ENCODE measurements at regions not wholly inside any gene's neighbourhood (a gene's known extent, or its start where the extent isn't known, plus 50 kb on each side); places are given as distances from the start of the nearest gene placed in this dataset.

DNA sequence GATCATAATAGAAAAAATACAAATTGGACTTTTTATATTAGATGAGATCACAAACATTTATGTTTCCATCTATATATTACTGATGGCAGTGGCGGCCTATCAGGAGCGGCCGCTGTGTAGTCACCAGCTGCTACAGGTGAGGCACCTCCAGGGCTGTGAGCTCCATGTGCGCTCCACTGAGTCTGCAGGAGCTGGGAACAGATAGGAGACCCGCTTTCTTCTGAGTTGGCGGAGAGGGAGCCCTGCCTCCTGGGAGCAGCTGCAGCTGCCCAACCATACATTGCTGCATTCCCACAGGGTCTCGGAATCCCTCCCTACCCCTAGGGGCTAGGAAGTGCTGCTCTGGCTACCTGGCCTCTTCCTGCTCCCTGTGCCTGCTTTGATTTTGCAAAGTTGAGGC is 812.9 kb downstream of the PDHA2 start:
- H3K4me3 ChIP-seq (ENCODE audit: low read length) = no peak overlapping the region
- H3K9me3 ChIP-seq (ENCODE audit: control insufficient read depth, low read depth, low read length) = peaks cover 8% of the 10 kb centered on the region
- H3K36me3 ChIP-seq (ENCODE audit: control insufficient read depth, low read depth, low read length) = no peaks in the 10 kb centered on the region
- no peaks in the 10 kb centered on the region for H3K4me1 ChIP-seq (ENCODE audit: control insufficient read depth, low read depth, low read length)
- no peak overlapping the region for H3K27ac ChIP-seq (ENCODE audit: low read length)
- H3K9ac ChIP-seq (ENCODE audit: low read length) = no peak overlapping the region
- H3K27me3 ChIP-seq (ENCODE audit: control insufficient read depth, insufficient read depth, low read length) = no peaks in the 10 kb centered on the region

DNA sequence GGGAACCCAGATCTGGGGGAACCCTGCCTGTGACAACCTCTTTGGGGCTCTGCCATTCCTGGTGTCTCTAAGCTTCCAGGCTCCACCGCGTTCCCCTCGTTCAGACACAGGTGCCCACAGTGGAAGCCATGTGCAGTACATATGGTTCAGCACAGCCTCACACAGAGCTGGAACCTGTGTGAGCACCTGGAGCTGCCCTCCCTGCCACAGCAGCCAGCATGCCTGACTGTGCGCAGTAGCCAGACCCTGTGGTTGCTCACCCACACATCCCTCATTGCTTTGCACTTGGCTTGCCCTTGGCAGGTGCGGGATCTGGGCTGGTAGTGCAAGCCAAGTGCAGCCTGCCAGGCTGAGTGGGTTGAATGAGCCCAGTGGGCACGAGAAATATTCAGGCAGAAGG is 814.2 kb downstream of the PDHA2 start:
- no peaks in the 10 kb centered on the region for H3K36me3 ChIP-seq (ENCODE audit: control insufficient read depth, low read depth, low read length)
- H3K4me3 ChIP-seq (ENCODE audit: low read length) = no peak overlapping the region
- H3K4me1 ChIP-seq (ENCODE audit: control insufficient read depth, low read depth, low read length) = no peaks in the 10 kb centered on the region
- no peak overlapping the region for H3K27ac ChIP-seq (ENCODE audit: low read length)
- no peak overlapping the region for H3K9ac ChIP-seq (ENCODE audit: low read length)
- H3K27me3 ChIP-seq (ENCODE audit: control insufficient read depth, insufficient read depth, low read length) = no peaks in the 10 kb centered on the region
- H3K9me3 ChIP-seq (ENCODE audit: control insufficient read depth, low read depth, low read length) = peaks cover 8% of the 10 kb centered on the region

DNA sequence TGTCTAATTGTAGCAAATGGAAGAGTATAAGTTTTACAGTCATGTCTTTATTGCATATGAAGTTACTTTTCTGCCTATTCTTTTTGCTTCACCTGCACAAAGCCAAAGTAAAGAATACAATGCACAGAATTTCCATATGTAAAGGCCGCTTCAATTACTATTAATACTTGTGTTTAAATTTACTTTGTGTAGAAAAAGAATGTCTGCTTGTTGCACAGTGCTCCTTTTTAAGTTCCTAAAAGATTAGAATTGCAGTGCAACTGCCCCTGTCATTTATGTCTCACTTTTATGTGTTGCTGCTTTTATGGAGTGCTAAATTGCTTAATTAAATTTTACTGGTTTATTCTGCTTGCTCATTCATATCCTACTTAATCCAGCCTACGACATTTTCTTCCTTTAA is 830.5 kb downstream of the PDHA2 start:
- no peak overlapping the region for H3K27ac ChIP-seq (ENCODE audit: low read length)
- no peak overlapping the region for H3K9ac ChIP-seq (ENCODE audit: low read length)
- H3K27me3 ChIP-seq (ENCODE audit: control insufficient read depth, insufficient read depth, low read length) = no peaks in the 10 kb centered on the region
- H3K4me3 ChIP-seq (ENCODE audit: low read length) = no peak overlapping the region
- no peaks in the 10 kb centered on the region for H3K36me3 ChIP-seq (ENCODE audit: control insufficient read depth, low read depth, low read length)
- H3K4me1 ChIP-seq (ENCODE audit: control insufficient read depth, low read depth, low read length) = no peaks in the 10 kb centered on the region
- H3K9me3 ChIP-seq (ENCODE audit: control insufficient read depth, low read depth, low read length) = no peaks in the 10 kb centered on the region

DNA sequence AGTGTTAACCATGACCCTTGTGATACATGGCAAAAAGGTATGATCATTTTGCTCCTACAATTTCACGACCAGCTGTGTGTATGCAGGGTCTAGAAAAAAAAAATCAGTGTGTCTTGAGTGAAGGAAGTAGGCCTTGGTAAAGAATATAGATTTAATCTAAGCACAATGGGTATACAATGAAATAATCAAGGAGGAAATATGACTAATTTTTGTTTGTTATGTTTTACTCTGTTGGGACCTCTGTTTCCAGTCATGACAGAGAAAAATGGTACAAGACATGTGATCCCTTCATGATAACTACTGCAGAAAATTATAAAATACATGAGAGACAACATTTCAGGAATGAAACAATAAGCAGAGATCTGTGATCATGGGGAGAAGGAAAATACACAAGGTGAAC is 835.5 kb downstream of the PDHA2 start:
- Histone ChIP-seq H3K27ac (ENCODE audit: low read length) (no peak overlapping the region), H3K9me3 (ENCODE audit: control insufficient read depth, low read depth, low read length) (no peaks in the 10 kb centered on the region), H3K4me1 (ENCODE audit: control insufficient read depth, low read depth, low read length) (no peaks in the 10 kb centered on the region), H3K4me3 (ENCODE audit: low read length) (no peak overlapping the region), H3K9ac (ENCODE audit: low read length) (no peak overlapping the region), H3K36me3 (ENCODE audit: control insufficient read depth, low read depth, low read length) (no peaks in the 10 kb centered on the region), H3K27me3 (ENCODE audit: control insufficient read depth, insufficient read depth, low read length) (no peaks in the 10 kb centered on the region)

DNA sequence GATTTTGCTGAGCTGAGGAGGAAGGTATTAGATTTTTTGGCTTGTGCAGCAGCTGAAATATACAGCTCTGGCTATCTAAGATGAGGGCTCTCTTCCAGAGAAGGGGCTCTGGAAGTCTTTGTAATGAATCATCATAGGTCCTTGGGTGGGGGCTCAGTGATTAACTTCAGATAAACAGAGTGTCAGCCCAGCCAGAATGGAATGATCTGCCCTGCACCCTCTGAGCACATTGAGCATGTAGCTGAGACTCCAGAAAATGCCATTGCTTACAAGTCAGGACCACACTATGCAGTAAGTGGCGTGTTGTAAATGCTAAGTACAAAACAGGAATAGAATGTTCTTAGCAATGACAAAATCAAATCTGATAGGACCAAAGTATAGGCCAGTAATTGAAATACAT is 836.0 kb downstream of the PDHA2 start:
- no peak overlapping the region for H3K4me3 ChIP-seq (ENCODE audit: low read length)
- no peaks in the 10 kb centered on the region for H3K27me3 ChIP-seq (ENCODE audit: control insufficient read depth, insufficient read depth, low read length)
- H3K9ac ChIP-seq (ENCODE audit: low read length) = no peak overlapping the region
- H3K4me1 ChIP-seq (ENCODE audit: control insufficient read depth, low read depth, low read length) = no peaks in the 10 kb centered on the region
- H3K9me3 ChIP-seq (ENCODE audit: control insufficient read depth, low read depth, low read length) = no peaks in the 10 kb centered on the region
- no peaks in the 10 kb centered on the region for H3K36me3 ChIP-seq (ENCODE audit: control insufficient read depth, low read depth, low read length)
- H3K27ac ChIP-seq (ENCODE audit: low read length) = no peak overlapping the region

DNA sequence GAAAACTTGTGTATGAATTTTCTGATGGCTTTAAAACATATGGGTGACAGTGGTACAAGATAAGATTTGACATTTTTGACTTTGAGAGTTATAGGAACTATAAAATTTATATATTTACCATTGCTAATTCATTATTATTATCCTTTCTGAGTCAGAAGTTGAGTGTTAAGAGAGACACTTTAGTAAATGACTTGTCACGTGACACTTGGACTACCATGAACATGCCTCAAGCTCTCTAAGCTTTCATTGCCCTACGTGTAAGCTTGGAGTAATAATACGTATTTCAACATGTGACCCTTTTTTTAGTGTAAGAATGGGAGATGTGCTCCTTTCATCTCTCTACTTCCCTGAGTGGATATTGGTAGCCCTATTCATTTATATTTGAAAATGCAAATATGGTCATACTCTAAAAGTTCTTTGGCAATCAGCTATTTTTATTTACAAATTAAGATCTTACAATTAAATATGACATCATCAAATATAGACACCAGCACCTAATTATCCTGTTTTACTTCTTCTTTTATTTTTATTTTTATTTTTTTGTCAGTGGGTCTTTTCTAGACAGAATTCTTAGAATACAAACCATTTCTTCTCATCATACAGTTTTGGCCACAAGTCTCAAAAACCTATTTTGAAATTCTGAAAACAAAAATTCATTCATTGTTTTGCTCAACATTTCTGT is 837.0 kb downstream of the PDHA2 start:
- Histone ChIP-seq H3K9me3 (ENCODE audit: control insufficient read depth, low read depth, low read length) (no peaks in the 10 kb centered on the region), H3K36me3 (ENCODE audit: control insufficient read depth, low read depth, low read length) (no peaks in the 10 kb centered on the region), H3K27me3 (ENCODE audit: control insufficient read depth, insufficient read depth, low read length) (no peaks in the 10 kb centered on the region), H3K9ac (ENCODE audit: low read length) (no peak overlapping the region), H3K27ac (ENCODE audit: low read length) (no peak overlapping the region), H3K4me1 (ENCODE audit: control insufficient read depth, low read depth, low read length) (no peaks in the 10 kb centered on the region), H3K4me3 (ENCODE audit: low read length) (no peak overlapping the region)

DNA sequence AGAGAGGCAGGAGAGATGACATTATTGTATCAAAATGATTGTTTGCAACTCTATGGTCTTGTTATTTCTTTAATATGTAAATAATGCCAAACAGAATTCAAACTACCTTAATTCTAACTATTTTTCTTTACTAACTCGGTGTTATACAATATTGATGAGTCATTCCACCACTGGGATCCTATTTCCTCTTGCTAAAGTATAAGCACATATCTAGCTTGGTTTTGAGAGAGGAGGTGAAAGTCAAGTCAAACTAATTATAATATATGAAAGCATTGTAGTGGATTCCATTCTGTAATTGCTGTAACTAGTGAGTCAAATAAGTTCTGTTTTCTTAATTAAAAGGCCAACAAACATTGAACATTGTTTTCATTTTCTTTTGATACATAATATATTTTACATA is 837.6 kb downstream of the PDHA2 start:
- Histone ChIP-seq H3K27me3 (ENCODE audit: control insufficient read depth, insufficient read depth, low read length) (no peaks in the 10 kb centered on the region), H3K36me3 (ENCODE audit: control insufficient read depth, low read depth, low read length) (no peaks in the 10 kb centered on the region), H3K4me3 (ENCODE audit: low read length) (no peak overlapping the region), H3K27ac (ENCODE audit: low read length) (no peak overlapping the region), H3K4me1 (ENCODE audit: control insufficient read depth, low read depth, low read length) (no peaks in the 10 kb centered on the region), H3K9me3 (ENCODE audit: control insufficient read depth, low read depth, low read length) (no peaks in the 10 kb centered on the region), H3K9ac (ENCODE audit: low read length) (no peak overlapping the region)

DNA sequence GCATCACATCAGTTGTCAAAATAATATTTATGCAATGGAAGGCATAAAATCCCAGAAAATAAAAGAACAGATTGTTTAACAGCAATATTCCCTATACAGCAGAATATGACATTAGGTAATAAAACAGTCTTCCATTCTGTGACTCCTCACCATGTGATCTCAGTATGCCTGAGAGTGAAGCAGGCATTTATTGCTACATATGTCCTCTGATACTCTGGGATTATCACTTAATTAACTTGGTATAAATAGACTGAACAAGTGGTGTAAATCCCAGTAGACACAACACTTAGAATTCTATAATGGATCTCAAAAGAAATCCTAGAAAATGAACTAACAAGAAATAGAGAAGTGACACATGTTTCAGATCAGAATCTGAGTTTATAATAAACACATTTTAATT is 841.3 kb downstream of the PDHA2 start:
- H3K27me3 ChIP-seq (ENCODE audit: control insufficient read depth, insufficient read depth, low read length) = no peaks in the 10 kb centered on the region
- no peak overlapping the region for H3K9ac ChIP-seq (ENCODE audit: low read length)
- no peaks in the 10 kb centered on the region for H3K4me1 ChIP-seq (ENCODE audit: control insufficient read depth, low read depth, low read length)
- H3K27ac ChIP-seq (ENCODE audit: low read length) = no peak overlapping the region
- no peaks in the 10 kb centered on the region for H3K9me3 ChIP-seq (ENCODE audit: control insufficient read depth, low read depth, low read length)
- H3K4me3 ChIP-seq (ENCODE audit: low read length) = no peak overlapping the region
- no peaks in the 10 kb centered on the region for H3K36me3 ChIP-seq (ENCODE audit: control insufficient read depth, low read depth, low read length)

DNA sequence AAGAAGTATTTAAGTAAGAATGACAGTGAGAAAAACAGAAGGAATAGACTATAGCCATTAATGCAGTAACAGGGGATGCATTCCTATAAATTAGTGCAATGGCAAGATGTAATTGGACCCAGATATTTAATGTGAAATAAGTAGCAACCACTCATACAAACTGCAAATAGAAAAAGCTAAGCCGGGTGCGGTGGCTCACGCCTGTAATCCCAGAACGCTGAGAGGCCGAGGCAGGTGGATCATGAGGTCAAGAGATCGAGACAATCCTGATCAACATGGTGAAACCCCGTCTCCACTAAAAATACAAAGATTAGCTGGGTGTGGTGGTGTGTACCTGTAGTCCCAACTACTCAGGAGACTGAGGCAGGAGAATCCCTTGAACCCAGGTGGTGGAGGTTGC is 845.8 kb downstream of the PDHA2 start:
- Histone ChIP-seq H3K9me3 (ENCODE audit: control insufficient read depth, low read depth, low read length) (no peaks in the 10 kb centered on the region), H3K36me3 (ENCODE audit: control insufficient read depth, low read depth, low read length) (no peaks in the 10 kb centered on the region), H3K4me3 (ENCODE audit: low read length) (no peak overlapping the region), H3K4me1 (ENCODE audit: control insufficient read depth, low read depth, low read length) (no peaks in the 10 kb centered on the region), H3K9ac (ENCODE audit: low read length) (no peak overlapping the region), H3K27ac (ENCODE audit: low read length) (no peak overlapping the region), H3K27me3 (ENCODE audit: control insufficient read depth, insufficient read depth, low read length) (no peaks in the 10 kb centered on the region)

DNA sequence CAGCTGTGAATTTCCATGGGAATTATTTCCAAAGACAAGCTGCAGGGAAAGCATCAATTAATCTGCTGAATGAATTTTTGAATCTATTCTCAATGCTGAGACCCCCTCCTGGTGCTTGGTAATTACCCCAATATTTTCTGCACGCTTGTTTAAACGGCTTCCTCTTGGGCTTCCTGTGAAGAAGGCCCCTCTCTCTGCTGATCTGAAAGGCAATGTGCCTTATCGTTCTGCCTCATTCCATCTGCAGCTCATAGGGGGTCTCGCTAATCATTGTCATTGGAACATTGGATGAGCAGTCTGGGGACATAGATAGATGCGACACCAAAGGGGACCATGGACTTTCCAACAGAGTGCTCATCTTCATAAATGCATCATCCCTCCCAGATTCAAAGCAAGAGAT is 851.6 kb downstream of the PDHA2 start:
- Histone ChIP-seq H3K27ac (ENCODE audit: low read length) (no peak overlapping the region), H3K9ac (ENCODE audit: low read length) (no peak overlapping the region), H3K4me1 (ENCODE audit: control insufficient read depth, low read depth, low read length) (no peaks in the 10 kb centered on the region), H3K9me3 (ENCODE audit: control insufficient read depth, low read depth, low read length) (no peaks in the 10 kb centered on the region), H3K36me3 (ENCODE audit: control insufficient read depth, low read depth, low read length) (no peaks in the 10 kb centered on the region), H3K4me3 (ENCODE audit: low read length) (no peak overlapping the region), H3K27me3 (ENCODE audit: control insufficient read depth, insufficient read depth, low read length) (no peaks in the 10 kb centered on the region)

DNA sequence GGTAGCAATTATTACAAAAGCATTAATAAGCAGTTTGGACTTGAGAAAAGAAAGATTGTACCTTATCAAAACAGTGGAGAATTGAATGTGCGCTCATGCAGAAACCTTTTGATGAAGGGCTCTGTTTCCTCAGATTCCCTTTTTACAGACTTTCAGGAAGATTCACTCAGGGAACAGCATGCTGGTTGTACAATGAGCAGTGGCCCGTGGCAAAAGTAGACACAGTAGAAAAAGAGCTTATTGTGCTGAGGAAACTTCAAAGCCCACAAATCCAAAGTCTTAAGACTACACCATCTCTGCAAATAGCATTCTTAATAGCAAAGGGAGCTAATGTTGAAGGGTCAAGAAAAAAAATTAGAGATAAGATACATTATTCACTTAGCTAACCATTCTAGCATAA is 858.9 kb downstream of the PDHA2 start:
- H3K9me3 ChIP-seq (ENCODE audit: control insufficient read depth, low read depth, low read length) = no peaks in the 10 kb centered on the region
- H3K27ac ChIP-seq (ENCODE audit: low read length) = no peak overlapping the region
- H3K4me3 ChIP-seq (ENCODE audit: low read length) = no peak overlapping the region
- no peaks in the 10 kb centered on the region for H3K27me3 ChIP-seq (ENCODE audit: control insufficient read depth, insufficient read depth, low read length)
- peaks cover 9% of the 10 kb centered on the region for H3K4me1 ChIP-seq (ENCODE audit: control insufficient read depth, low read depth, low read length)
- H3K9ac ChIP-seq (ENCODE audit: low read length) = no peak overlapping the region
- no peaks in the 10 kb centered on the region for H3K36me3 ChIP-seq (ENCODE audit: control insufficient read depth, low read depth, low read length)

DNA sequence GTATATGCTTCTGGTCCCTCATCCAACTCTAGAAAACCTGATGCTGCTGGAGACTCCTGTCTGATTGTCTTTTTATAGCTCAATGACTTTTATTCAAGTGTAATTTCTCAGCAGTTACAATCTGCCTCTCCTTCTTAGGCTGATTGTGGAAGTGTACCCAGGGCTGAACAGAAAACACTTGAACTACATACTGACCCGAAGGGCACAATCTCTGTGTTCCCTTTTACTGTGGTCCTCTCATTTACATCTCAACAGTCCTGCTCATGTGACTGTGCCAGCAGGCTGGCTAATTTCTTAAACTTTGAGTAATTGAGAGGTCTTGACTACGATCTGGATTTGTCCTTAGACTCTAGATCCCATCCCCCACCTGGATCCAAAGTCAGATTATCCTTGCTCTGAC is 863.4 kb downstream of the PDHA2 start:
- Histone ChIP-seq H3K27ac (ENCODE audit: low read length) (no peak overlapping the region), H3K9ac (ENCODE audit: low read length) (no peak overlapping the region), H3K4me3 (ENCODE audit: low read length) (no peak overlapping the region), H3K36me3 (ENCODE audit: control insufficient read depth, low read depth, low read length) (no peaks in the 10 kb centered on the region), H3K4me1 (ENCODE audit: control insufficient read depth, low read depth, low read length) (peaks cover 9% of the 10 kb centered on the region), H3K9me3 (ENCODE audit: control insufficient read depth, low read depth, low read length) (no peaks in the 10 kb centered on the region), H3K27me3 (ENCODE audit: control insufficient read depth, insufficient read depth, low read length) (no peaks in the 10 kb centered on the region)

Data from iPS-18a (cell line).